Tibial nerve (tissue), 4 donors: ENCODE measurements at regions not wholly inside any gene's neighbourhood (a gene's known extent, or its start where the extent isn't known, plus 50 kb on each side); places are given as distances from the start of the nearest gene placed in this dataset.

Experiments
- DNase-seq, 2 donors: peaks; one replicate each; pipeline ENCODE4 v3.0.0-alpha.2; 2019; ENCODE audit warnings: low spot score in 2 of 2
- H3K27ac ChIP-seq, 4 donors: fragments of 200-600 bp; sonication (generic) in 3 of 4; one replicate each; pipeline ENCODE4 v1.5.1; 2017 to 2019; ENCODE audit warnings: mild to moderate bottlenecking in 1 of 4
- H3K27me3 ChIP-seq, 2 donors: fragments of 200-600 bp; sonication (generic) in 1 of 2; one replicate each; pipeline versions ENCODE4 v1.5.1 to v1.6.0; 2017 to 2019
- H3K36me3 ChIP-seq, 3 donors: fragments of 200-600 bp; sonication (generic); one replicate each; pipeline ENCODE4 v1.5.1; 2018 to 2019
- H3K4me1 ChIP-seq, 4 donors: fragments of 200-600 bp; sonication (generic) in 3 of 4; one replicate each; pipeline ENCODE4 v1.5.1; 2017 to 2019
- H3K4me3 ChIP-seq, 4 donors: fragments of 200-600 bp; sonication (generic) in 3 of 4; one replicate each; pipeline ENCODE4 v1.5.1; 2017 to 2019; ENCODE audit warnings: mild to moderate bottlenecking in 1 of 4, moderate library complexity in 1 of 4
- H3K9me3 ChIP-seq, 4 donors: fragments of 200-600 bp; sonication (generic) in 3 of 4; one replicate each; pipeline ENCODE4 v1.5.1; 2017 to 2019
- EP300 ChIP-seq, 2 donors: sonication (generic); formaldehyde crosslinking; IDR thresholded peaks; one replicate each; pipeline ENCODE4 v1.6.1; 2017; ENCODE audit warnings: antibody characterized with exemption in 2 of 2, mild to moderate bottlenecking in 1 of 2
- POLR2A ChIP-seq, 2 donors: fragments of 450-650 bp; IDR thresholded peaks; one replicate each; pipeline ENCODE4 v1.6.1; 2017; ENCODE audit warnings: antibody characterized with exemption in 2 of 2, mild to moderate bottlenecking in 2 of 2, moderate library complexity in 2 of 2
- WGBS, 2 donors: methylation state at CpG; one replicate each; pipeline ENCODE4 v1.1.5; 2018; 5-methylcytosine and 5-hydroxymethylcytosine counted together
- TF ChIP-seq, protein P1 (sequence below), 5 experiments: fragments of 200-600 bp in 3 of 5; fragments of 450-650 bp in 2 of 5; sonication (generic) in 3 of 5; IDR thresholded peaks; one replicate each; pipeline ENCODE4 v1.5.1; 2016 to 2019; ENCODE audit warnings: antibody characterized with exemption in 5 of 5, mild to moderate bottlenecking in 3 of 5, moderate library complexity in 2 of 5

DNA sequence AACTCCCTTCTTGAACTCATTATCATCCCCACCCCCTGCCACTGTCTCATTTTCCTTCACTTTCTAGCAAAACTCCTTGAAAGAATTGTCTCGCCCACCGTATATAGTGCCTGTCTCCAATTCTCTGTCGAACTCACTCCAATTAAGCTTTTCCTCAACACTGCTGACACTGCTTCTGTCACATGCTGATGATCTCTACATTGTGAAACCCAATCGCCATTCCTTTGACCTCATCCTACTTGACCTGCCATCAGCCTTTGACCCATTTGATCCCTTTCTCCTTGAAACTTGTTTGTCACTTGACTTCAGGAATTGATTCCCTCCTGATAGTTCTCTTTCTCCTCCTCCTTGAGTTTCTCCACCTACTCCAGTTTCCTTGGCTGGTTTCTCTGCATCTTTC is 54.8 kb downstream of the CCDC71L start:
- no peaks in the 10 kb centered on the region for H3K36me3 ChIP-seq
- H3K4me1 ChIP-seq = peaks cover 0 to under 1% (median 0%) of the 10 kb centered on the region in 4 donors
- TF ChIP-seq EP300 (IDR thresholded peaks at IDR 0.05) = no peak
- no peak for TF ChIP-seq POLR2A (IDR thresholded peaks at IDR 0.05)
- TF ChIP-seq, protein P1, sequence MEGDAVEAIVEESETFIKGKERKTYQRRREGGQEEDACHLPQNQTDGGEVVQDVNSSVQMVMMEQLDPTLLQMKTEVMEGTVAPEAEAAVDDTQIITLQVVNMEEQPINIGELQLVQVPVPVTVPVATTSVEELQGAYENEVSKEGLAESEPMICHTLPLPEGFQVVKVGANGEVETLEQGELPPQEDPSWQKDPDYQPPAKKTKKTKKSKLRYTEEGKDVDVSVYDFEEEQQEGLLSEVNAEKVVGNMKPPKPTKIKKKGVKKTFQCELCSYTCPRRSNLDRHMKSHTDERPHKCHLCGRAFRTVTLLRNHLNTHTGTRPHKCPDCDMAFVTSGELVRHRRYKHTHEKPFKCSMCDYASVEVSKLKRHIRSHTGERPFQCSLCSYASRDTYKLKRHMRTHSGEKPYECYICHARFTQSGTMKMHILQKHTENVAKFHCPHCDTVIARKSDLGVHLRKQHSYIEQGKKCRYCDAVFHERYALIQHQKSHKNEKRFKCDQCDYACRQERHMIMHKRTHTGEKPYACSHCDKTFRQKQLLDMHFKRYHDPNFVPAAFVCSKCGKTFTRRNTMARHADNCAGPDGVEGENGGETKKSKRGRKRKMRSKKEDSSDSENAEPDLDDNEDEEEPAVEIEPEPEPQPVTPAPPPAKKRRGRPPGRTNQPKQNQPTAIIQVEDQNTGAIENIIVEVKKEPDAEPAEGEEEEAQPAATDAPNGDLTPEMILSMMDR (IDR thresholded peaks at IDR 0.05) = no peak
- no peak overlapping the region for H3K27ac ChIP-seq
- H3K9me3 ChIP-seq = no peaks in the 10 kb centered on the region
- no peaks in the 10 kb centered on the region for H3K27me3 ChIP-seq
- H3K4me3 ChIP-seq = no peak overlapping the region
- 90 to 91% methylated on average over 4 of the region's 4 CpGs for WGBS, 2 donors
- no peak for DNase-seq

DNA sequence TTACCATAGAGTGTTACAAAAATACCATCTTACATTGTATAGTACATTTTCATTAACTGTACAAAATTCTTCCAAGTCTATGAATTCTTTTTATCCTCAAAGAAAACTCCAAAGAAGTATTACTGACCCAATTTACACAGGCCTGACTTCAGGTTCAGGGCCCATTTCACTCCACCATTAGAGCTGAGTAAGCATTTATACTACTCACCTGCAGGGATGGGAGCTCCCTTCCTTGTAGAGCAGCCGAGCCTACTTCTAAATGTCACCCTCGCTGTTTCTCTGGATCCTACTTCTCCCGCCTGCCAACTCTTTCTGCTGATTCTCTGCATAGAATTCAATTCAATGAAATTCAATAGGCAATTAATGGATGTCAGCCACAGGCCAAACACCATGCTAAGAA is 56.0 kb downstream of the CCDC71L start:
- H3K27ac ChIP-seq = no peak overlapping the region
- TF ChIP-seq EP300 (IDR thresholded peaks at IDR 0.05) (no peak), POLR2A (IDR thresholded peaks at IDR 0.05) (no peak)
- TF ChIP-seq, protein P1 (IDR thresholded peaks at IDR 0.05) = no peak

DNA sequence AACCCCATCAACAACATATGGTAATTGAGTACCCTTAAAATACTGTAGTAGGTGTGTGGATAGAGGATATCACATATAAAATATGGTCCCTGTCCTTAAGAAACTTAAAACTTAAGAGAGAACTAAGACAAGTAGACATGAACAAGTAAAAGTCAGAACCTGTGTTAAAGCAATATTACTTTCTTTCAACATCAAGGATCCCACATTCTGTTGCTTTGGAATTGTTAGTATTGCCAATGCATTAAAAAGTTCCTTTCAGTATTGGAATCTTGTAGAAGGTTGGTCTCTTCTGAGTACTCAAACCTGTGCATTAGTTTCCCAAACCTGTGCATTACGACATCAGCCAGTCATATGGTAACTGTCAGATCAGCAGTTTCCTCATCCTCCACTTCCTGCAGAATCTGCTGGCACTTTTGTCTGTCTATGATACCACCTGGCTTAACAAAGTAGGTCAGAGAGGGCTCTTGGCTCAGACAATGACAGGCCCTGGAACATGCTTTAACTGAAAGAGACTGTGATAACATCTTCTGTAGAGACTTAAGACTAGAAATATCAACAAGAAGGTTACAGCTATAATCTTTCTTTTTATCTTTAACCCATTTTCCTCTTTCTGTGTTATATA is 56.5 kb downstream of the CCDC71L start:
- TF ChIP-seq POLR2A (IDR thresholded peaks at IDR 0.05) (no peak), EP300 (IDR thresholded peaks at IDR 0.05) (no peak)
- TF ChIP-seq, protein P1 (IDR thresholded peaks at IDR 0.05) = no peak
- no peaks in the 10 kb centered on the region for H3K9me3 ChIP-seq
- WGBS, 2 donors = 86 to 100% methylated on average over 1 of the region's 1 CpG
- H3K36me3 ChIP-seq = no peaks in the 10 kb centered on the region
- H3K27ac ChIP-seq = no peak overlapping the region
- H3K4me1 ChIP-seq = no peaks in the 10 kb centered on the region
- H3K27me3 ChIP-seq = no peaks in the 10 kb centered on the region
- DNase-seq = no peak
- no peak overlapping the region for H3K4me3 ChIP-seq

More for the DNA sequence above, 56.0 kb downstream of the CCDC71L start:
- WGBS, 2 donors = 91 to 92% methylated on average over 3 of the region's 3 CpGs
- Histone ChIP-seq H3K9me3 (no peaks in the 10 kb centered on the region), H3K36me3 (no peaks in the 10 kb centered on the region), H3K4me3 (no peak overlapping the region), H3K4me1 (no peaks in the 10 kb centered on the region), H3K27me3 (no peaks in the 10 kb centered on the region)
- DNase-seq = no peak

DNA sequence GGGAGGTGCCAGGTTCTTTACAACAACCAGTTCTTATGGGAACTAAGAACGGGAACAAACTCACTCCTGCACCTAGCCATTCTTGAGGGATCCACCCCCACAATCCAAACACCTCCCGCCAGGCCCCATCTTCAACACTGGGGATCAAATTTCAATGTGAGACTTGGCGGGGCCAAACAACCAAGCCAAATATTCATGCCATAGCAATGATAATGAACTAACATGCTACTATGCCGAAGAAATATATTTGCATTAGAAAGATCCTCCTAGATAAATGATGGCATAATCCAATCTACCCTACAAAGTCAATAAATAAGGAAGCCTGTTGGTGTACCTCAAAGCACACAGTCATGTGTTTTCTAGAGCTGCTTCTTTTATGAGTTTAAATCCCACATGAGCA is 57.6 kb downstream of the CCDC71L start:
- Histone ChIP-seq H3K27me3 (no peaks in the 10 kb centered on the region), H3K9me3 (no peaks in the 10 kb centered on the region), H3K4me3 (no peak overlapping the region), H3K4me1 (peaks cover 0 to 3% (median 0%) of the 10 kb centered on the region in 4 donors), H3K36me3 (no peaks in the 10 kb centered on the region), H3K27ac (no peak overlapping the region)
- 75 to 82% methylated on average over 4 of the region's 4 CpGs for WGBS, 2 donors
- TF ChIP-seq, protein P1 (IDR thresholded peaks at IDR 0.05) = no peak
- TF ChIP-seq EP300 (IDR thresholded peaks at IDR 0.05) (no peak), POLR2A (IDR thresholded peaks at IDR 0.05) (no peak)
- no peak for DNase-seq

DNA sequence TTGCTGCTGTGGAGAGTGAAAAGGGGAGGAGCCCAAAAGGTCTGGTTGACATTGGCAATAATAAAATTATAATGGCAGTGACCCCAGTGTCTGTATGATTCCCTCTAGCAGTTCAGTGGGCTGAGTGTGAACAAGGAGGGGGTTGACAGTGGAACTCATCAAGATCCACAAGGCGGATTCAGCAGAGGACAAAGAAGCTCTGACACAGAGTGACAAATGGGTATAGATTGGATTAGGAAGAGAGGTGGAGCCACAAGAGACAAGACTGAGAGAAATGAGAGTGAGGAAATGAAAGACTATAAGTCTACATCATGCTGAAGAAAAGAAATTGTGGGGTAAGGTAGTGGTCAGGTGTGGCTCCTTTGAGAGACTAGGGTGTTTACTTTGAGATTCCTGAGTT is 58.9 kb downstream of the CCDC71L start:
- no peak for DNase-seq
- Histone ChIP-seq H3K9me3 (no peaks in the 10 kb centered on the region), H3K4me1 (peaks cover 0 to 3% (median 0%) of the 10 kb centered on the region in 4 donors), H3K27me3 (no peaks in the 10 kb centered on the region), H3K36me3 (no peaks in the 10 kb centered on the region), H3K27ac (no peak overlapping the region), H3K4me3 (no peak overlapping the region)
- WGBS, 2 donors = 73 to 86% methylated on average over 1 of the region's 1 CpG
- TF ChIP-seq EP300 (IDR thresholded peaks at IDR 0.05) (no peak), POLR2A (IDR thresholded peaks at IDR 0.05) (no peak)
- TF ChIP-seq, protein P1 (IDR thresholded peaks at IDR 0.05) = no peak
